Activated CD4-positive, alpha-beta T cell treated with anti-CD3 and anti-CD28 coated beads for 36 hours (primary cell): ENCODE measurements at regions not wholly inside any gene's neighbourhood (a gene's known extent, or its start where the extent isn't known, plus 50 kb on each side); places are given as distances from the start of the nearest gene placed in this dataset.

ENCODE experiments used
- ATAC-seq: fragments of 200-7000 bp; cut with Tn5 transposase; one replicate; pipeline ENCODE4 v1.10.0; 2021; ENCODE audit warnings: mild to moderate bottlenecking, moderate library complexity
- CTCF ChIA-PET: fragments of 350-600 bp; sonication (Branson Sonifier 250); formaldehyde crosslinking; loops from one replicate; lab custom pipeline; 2021; ENCODE audit warnings: antibody characterized with exemption; lab: Charles Lee
- POLR2A ChIA-PET: fragments of 350-600 bp; sonication (Branson Sonifier 250); formaldehyde crosslinking; loops from one replicate; lab custom pipeline; 2021; ENCODE audit warnings: antibody characterized with exemption, inconsistent platforms; lab: Charles Lee
- DNase-seq: peaks from one replicate; pipeline ENCODE4 v3.0.0-alpha.2; 2020
- H3K27ac Mint-ChIP-seq: one replicate; pipeline ENCODE4 v1.8.0; 2021; ENCODE audit warnings: mixed read lengths
- H3K27me3 Mint-ChIP-seq: one replicate; pipeline ENCODE4 v1.8.0; 2021; ENCODE audit warnings: mixed read lengths
- H3K36me3 Mint-ChIP-seq: one replicate; pipeline ENCODE4 v1.8.0; 2021; ENCODE audit warnings: low read depth, mixed read lengths
- H3K4me1 Mint-ChIP-seq: one replicate; pipeline ENCODE4 v1.8.0; 2021; ENCODE audit warnings: mixed read lengths
- H3K4me3 Mint-ChIP-seq: one replicate; pipeline ENCODE4 v1.8.0; 2021; ENCODE audit warnings: mild to moderate bottlenecking, moderate library complexity, mixed read lengths
- H3K9me3 Mint-ChIP-seq: one replicate; pipeline ENCODE4 v1.8.0; 2021; ENCODE audit warnings: low read depth, mixed read lengths
- intact Hi-C, 2 experiments: fragments of 100-400 bp; cut with DNase I in 1 of 2; cut with micrococcal nuclease in 1 of 2; formaldehyde crosslinking; loops; one replicate each; pipeline versions ENCODE4 v1.14.2 to v1.15.1; 2022 to 2024; cut with DNase I, micrococcal nuclease

GRCh38 chr11:24064309-24064903, 432.4 kb upstream of the LUZP2 start:
- Mint-ChIP-seq H3K27me3 (no peaks in the 10 kb centered on the region), H3K9me3 (no peaks in the 10 kb centered on the region), H3K4me3 (no peak overlapping the region), H3K27ac (no peak overlapping the region), H3K36me3 (no peaks in the 10 kb centered on the region), H3K4me1 (no peaks in the 10 kb centered on the region)
- ChIA-PET POLR2A (no interaction called here), CTCF (no interaction called here)
- ATAC-seq (no peak), DNase-seq (no peak)
- intact Hi-C loops = no loop called here

DNA sequence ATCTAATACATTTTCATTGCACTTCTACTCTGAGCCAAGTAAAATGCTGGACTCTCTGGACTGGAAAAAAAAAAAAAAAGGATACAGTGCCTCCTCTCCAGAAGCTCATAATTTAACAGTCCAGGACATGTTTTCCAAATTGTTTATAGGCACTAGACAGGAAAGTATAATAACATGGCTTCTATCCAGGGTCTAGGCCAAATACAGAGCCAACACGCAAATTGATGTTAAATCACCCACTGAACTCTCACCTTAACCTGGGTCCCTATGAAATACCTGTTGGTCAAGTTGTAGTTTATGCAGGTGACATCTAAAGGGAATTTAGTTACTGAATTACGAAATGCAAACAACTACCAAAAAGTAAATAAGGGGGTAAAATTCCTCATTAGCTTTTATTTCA, 428.7 kb upstream of the LUZP2 start:
- Mint-ChIP-seq H3K9me3 (no peaks in the 10 kb centered on the region), H3K27me3 (no peaks in the 10 kb centered on the region), H3K4me1 (no peaks in the 10 kb centered on the region), H3K36me3 (no peaks in the 10 kb centered on the region), H3K27ac (no peak overlapping the region), H3K4me3 (no peak overlapping the region)
- ATAC-seq (no peak), DNase-seq (no peak)
- ChIA-PET CTCF (no interaction called here), POLR2A (no interaction called here)
- intact Hi-C loops = no loop called here

GRCh38 chr11:24070435-24070834, 426.4 kb upstream of the LUZP2 start:
- no peak for ATAC-seq
- intact Hi-C loops = no loop called here
- no peaks in the 10 kb centered on the region for H3K4me1 Mint-ChIP-seq
- H3K27ac Mint-ChIP-seq = no peak overlapping the region
- no peak overlapping the region for H3K4me3 Mint-ChIP-seq
- ChIA-PET CTCF (no interaction called here), POLR2A (no interaction called here)
- no peaks in the 10 kb centered on the region for H3K36me3 Mint-ChIP-seq
- no peak for DNase-seq
- H3K9me3 Mint-ChIP-seq = peaks cover 4% of the 10 kb centered on the region
- no peaks in the 10 kb centered on the region for H3K27me3 Mint-ChIP-seq

DNA sequence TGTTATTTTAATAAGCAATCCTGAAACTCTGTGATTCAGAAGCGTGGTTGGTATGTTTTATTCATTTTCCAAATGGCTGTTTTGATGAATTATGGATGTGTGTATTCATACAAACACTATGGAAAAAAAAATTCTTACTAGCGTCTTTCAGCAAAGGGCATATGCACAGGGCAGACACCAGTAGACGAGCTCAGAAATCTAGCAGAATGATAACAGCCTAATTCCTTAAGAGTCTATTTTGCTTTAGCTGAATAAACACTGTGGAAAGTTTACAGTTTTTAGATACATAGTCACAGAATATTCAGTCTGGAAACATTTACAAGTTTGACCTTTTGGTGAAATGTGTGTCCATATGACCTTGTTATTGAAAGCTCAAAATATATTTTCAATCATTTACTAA, 418.8 kb upstream of the LUZP2 start:
- Mint-ChIP-seq H3K9me3 (peaks cover 4% of the 10 kb centered on the region), H3K4me3 (no peak overlapping the region), H3K27ac (no peak overlapping the region), H3K27me3 (no peaks in the 10 kb centered on the region), H3K36me3 (no peaks in the 10 kb centered on the region), H3K4me1 (no peaks in the 10 kb centered on the region)
- DNase-seq (no peak), ATAC-seq (no peak)
- intact Hi-C loops = no loop called here
- ChIA-PET POLR2A (no interaction called here), CTCF (interaction anchor here (1.1 kb wide), 1 partner anchor 19 kb away, joined by 4 read pairs; no protein-coding TSS in a partner anchor)

DNA sequence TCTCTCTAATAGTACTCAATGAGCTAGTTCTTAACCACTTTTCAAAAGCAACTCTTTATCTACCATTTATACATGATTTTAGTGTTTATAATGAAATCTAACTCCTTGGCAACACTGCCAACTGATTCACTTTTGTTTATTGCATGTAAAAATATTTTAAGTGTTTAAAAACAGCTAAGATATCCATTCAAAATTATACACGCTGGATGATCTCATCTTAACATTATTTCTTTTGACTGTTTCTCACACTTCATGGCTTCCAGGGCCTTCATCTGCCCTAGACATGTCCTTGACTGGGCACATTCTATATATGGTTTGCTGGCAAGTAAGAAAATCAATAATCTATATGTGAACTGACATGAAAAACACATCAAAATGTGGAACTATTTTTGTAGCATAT, 414.6 kb upstream of the LUZP2 start:
- intact Hi-C loops = no loop called here
- Mint-ChIP-seq H3K27ac (no peak overlapping the region), H3K4me1 (no peaks in the 10 kb centered on the region), H3K4me3 (no peak overlapping the region), H3K9me3 (peaks cover 9% of the 10 kb centered on the region), H3K36me3 (no peaks in the 10 kb centered on the region), H3K27me3 (no peaks in the 10 kb centered on the region)
- ChIA-PET POLR2A (no interaction called here), CTCF (interaction anchor here (1.2 kb wide), 1 partner anchor 13 kb away, joined by 3 read pairs; no protein-coding TSS in a partner anchor)
- DNase-seq = no peak
- no peak for ATAC-seq

DNA sequence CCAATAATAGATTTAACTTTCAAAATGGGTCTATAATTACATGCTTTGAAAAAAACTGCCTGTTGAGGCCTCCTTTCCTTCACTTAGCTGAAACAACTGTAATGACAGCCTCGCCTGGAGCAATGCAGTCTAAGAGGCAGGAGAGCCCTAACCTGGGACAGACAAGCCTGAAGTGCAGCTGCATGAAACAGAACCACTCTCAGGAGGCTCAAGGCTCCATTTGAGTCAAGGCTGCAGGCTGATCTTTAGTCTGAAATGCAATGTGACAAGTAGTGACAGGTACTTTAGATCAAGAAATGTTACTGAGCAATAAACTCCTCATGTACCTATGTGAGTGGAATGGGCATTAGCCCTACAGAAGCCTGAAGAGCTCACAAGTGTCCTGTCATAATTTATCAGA, 414.0 kb upstream of the LUZP2 start:
- no peak overlapping the region for H3K4me3 Mint-ChIP-seq
- no peak for ATAC-seq
- no peaks in the 10 kb centered on the region for H3K27me3 Mint-ChIP-seq
- H3K4me1 Mint-ChIP-seq = no peaks in the 10 kb centered on the region
- H3K9me3 Mint-ChIP-seq = peaks cover 12% of the 10 kb centered on the region
- intact Hi-C loops = no loop called here
- ChIA-PET POLR2A (no interaction called here), CTCF (interaction anchor here (1.2 kb wide), 1 partner anchor 13 kb away, joined by 3 read pairs; no protein-coding TSS in a partner anchor)
- no peaks in the 10 kb centered on the region for H3K36me3 Mint-ChIP-seq
- DNase-seq = no peak
- H3K27ac Mint-ChIP-seq = no peak overlapping the region

- no peak overlapping the region for H3K4me3 Mint-ChIP-seq
- H3K27ac Mint-ChIP-seq = no peak overlapping the region
- intact Hi-C loops = no loop called here
- H3K36me3 Mint-ChIP-seq = no peaks in the 10 kb centered on the region
- CTCF ChIA-PET = no interaction called here
- H3K4me1 Mint-ChIP-seq = no peaks in the 10 kb centered on the region
- DNase-seq = no peak
- peaks cover 12% of the 10 kb centered on the region for H3K9me3 Mint-ChIP-seq
- POLR2A ChIA-PET = no interaction called here
- no peak for ATAC-seq
- no peaks in the 10 kb centered on the region for H3K27me3 Mint-ChIP-seq
Observed at GRCh38 chr11:24084956-24085355, 411.9 kb upstream of the LUZP2 start.

DNA sequence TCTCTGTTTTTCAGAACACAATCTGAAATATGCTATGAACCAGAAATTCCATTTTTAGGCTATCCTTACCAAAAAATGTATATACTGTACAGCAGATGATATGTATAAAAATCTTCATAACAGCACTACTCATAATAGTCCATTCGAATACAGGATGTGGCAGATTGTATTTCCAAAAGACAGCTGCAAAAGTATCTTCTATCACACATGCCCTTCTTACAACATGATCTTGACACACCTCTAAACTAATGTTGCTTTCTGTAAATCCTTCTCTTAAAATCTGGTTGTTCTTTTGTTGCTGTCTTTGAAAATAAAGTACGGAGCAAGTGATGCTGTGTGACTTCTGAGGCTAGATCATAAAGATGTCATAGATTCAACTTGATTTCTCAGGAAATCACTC, 409.9 kb upstream of the LUZP2 start:
- H3K4me1 Mint-ChIP-seq = no peaks in the 10 kb centered on the region
- H3K27ac Mint-ChIP-seq = no peak overlapping the region
- intact Hi-C loops = no loop called here
- CTCF ChIA-PET = no interaction called here
- POLR2A ChIA-PET = no interaction called here
- no peak for DNase-seq
- H3K4me3 Mint-ChIP-seq = no peak overlapping the region
- no peaks in the 10 kb centered on the region for H3K36me3 Mint-ChIP-seq
- ATAC-seq = no peak
- H3K9me3 Mint-ChIP-seq = peaks cover 12% of the 10 kb centered on the region
- no peaks in the 10 kb centered on the region for H3K27me3 Mint-ChIP-seq

DNA sequence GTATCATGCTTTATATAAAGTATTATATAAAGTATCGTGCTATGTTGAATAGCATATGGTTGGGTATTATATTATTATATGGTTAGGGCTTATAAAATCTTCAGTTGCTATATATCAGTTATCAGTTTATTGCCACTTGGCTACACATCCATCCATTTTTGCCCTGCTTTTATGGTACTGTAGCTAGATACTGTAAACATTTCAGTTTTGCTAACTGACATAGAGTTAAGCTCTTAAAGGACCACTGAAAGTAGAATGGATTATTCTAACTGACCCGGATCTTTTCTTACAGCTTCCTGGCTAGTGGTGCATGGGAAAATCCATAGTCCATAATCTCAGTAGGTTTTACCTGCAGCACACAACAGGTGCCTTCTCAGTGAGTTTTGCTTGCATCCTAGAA, 405.3 kb upstream of the LUZP2 start:
- peaks cover 9% of the 10 kb centered on the region for H3K9me3 Mint-ChIP-seq
- no peak overlapping the region for H3K4me3 Mint-ChIP-seq
- H3K27me3 Mint-ChIP-seq = no peaks in the 10 kb centered on the region
- no peak overlapping the region for H3K27ac Mint-ChIP-seq
- no peaks in the 10 kb centered on the region for H3K36me3 Mint-ChIP-seq
- no peak for DNase-seq
- ATAC-seq = no peak
- H3K4me1 Mint-ChIP-seq = no peaks in the 10 kb centered on the region
- intact Hi-C loops = no loop called here
- ChIA-PET CTCF (no interaction called here), POLR2A (no interaction called here)

- H3K4me1 Mint-ChIP-seq = no peaks in the 10 kb centered on the region
- H3K4me3 Mint-ChIP-seq = no peak overlapping the region
- CTCF ChIA-PET = no interaction called here
- peaks cover 6% of the 10 kb centered on the region for H3K9me3 Mint-ChIP-seq
- ATAC-seq = no peak
- H3K36me3 Mint-ChIP-seq = no peaks in the 10 kb centered on the region
- H3K27me3 Mint-ChIP-seq = no peaks in the 10 kb centered on the region
- no peak for DNase-seq
- POLR2A ChIA-PET = no interaction called here
- H3K27ac Mint-ChIP-seq = no peak overlapping the region
- intact Hi-C loops = no loop called here
Observed at GRCh38 chr11:24093375-24093774, 403.5 kb upstream of the LUZP2 start.

- ChIA-PET POLR2A (no interaction called here), CTCF (no interaction called here)
- no peaks in the 10 kb centered on the region for H3K4me1 Mint-ChIP-seq
- no peak for DNase-seq
- no peaks in the 10 kb centered on the region for H3K36me3 Mint-ChIP-seq
- intact Hi-C loops = no loop called here
- no peak overlapping the region for H3K4me3 Mint-ChIP-seq
- peaks cover 14% of the 10 kb centered on the region for H3K9me3 Mint-ChIP-seq
- no peak overlapping the region for H3K27ac Mint-ChIP-seq
- ATAC-seq = no peak
- no peaks in the 10 kb centered on the region for H3K27me3 Mint-ChIP-seq
Observed at GRCh38 chr11:24108609-24109008, 388.2 kb upstream of the LUZP2 start.

DNA sequence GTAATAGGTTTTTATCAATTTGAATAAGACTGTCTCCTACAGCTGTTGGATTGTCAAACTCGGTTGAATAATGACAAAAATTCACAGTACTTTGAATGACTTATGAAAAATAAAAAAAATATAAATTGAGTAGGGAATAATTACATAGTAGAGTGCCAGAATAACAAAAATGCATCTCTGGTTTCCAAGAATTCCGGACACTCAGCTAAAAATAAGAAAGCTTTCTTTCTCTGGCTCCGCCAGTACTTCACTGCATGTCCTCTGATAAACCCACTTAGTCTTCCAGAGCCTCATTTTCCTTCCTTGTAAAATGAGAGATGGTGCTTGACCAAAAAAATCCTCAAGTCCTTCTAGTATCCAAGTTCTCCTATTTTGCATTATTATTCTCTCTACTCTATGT, 374.6 kb upstream of the LUZP2 start:
- intact Hi-C loops = no loop called here
- no peak overlapping the region for H3K27ac Mint-ChIP-seq
- H3K4me1 Mint-ChIP-seq = no peaks in the 10 kb centered on the region
- no peak overlapping the region for H3K4me3 Mint-ChIP-seq
- DNase-seq = no peak
- no peak for ATAC-seq
- H3K36me3 Mint-ChIP-seq = no peaks in the 10 kb centered on the region
- ChIA-PET CTCF (no interaction called here), POLR2A (no interaction called here)
- H3K9me3 Mint-ChIP-seq = peaks cover 14% of the 10 kb centered on the region
- H3K27me3 Mint-ChIP-seq = no peaks in the 10 kb centered on the region

- Mint-ChIP-seq H3K27ac (no peak overlapping the region), H3K4me3 (no peak overlapping the region), H3K4me1 (no peaks in the 10 kb centered on the region), H3K27me3 (no peaks in the 10 kb centered on the region), H3K36me3 (no peaks in the 10 kb centered on the region), H3K9me3 (peaks cover 9% of the 10 kb centered on the region)
- DNase-seq (no peak), ATAC-seq (no peak)
- ChIA-PET POLR2A (no interaction called here), CTCF (no interaction called here)
- intact Hi-C loops = no loop called here
Observed at GRCh38 chr11:24124876-24125275, 372.0 kb upstream of the LUZP2 start.
